ENCODE measurements at regions not wholly inside any gene's neighbourhood (a gene's known extent, or its start where the extent isn't known, plus 50 kb on each side); places are given as distances from the start of the nearest gene placed in this dataset.

DNA sequence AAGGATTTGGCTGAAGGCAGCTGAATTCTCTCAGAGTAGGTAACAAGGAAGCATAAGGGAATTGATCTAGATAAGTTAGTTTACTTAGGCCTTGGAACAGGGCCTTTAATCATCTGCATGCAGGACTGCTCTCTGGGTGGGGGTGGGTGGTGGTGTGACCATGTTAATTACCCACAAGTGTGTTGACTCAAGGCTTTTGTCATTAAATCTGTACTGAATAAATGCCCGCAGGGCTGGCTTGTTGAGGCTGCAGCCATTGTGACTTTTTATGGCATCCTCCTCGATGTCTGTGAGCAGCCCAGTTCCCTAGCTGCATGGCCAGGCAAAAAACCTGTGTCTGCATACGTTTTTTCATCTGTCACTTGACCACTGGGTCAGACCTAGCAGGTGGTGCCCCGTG lies 63.5 kb upstream of the ASCC3 start:
- no peak for DNase-seq

DNA sequence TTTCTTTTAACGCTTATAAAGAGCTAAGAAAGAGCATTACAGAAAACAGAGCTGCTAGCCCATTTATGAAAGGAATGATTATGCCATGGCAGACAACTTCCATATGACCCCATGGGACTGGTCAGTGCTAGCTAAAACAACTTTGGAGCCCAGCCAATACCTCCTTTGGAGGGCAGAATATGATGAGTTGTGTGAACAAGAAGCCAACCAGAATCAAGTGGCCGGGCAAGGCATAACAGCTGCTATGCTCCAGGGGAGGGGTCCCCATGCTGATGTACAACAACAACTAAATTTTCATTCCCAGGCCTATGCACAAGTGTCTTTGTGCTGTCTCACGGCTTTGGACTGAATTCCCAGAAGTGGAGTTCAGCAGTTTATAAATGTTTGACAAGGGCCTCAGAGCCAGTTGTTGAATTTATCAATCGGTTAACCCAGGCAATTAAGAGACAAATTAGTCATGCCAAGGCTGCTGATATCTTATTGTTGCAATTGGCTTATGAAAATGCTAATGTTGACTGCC lies 65.0 kb upstream of the ASCC3 start:
- no peak for DNase-seq

DNA sequence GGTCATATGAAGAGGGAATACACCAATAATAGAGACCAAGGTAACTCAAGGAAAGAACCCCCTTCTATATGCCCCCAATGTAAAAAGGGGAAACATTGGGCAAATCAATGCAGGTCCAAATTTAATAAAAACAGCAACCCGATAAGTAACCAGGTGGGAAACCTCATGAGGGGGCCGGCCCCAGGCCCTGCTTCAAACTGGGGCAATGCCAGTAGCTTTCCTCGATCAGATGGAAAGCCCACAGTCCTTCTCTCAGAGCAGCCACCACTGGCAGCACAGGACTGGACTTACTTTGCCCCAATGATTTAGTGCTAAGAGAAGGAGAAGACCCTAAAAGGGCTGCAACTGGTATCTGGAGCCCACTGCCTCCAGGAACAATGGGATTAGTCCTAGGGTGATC lies 65.6 kb upstream of the ASCC3 start:
- no peak for DNase-seq

DNA sequence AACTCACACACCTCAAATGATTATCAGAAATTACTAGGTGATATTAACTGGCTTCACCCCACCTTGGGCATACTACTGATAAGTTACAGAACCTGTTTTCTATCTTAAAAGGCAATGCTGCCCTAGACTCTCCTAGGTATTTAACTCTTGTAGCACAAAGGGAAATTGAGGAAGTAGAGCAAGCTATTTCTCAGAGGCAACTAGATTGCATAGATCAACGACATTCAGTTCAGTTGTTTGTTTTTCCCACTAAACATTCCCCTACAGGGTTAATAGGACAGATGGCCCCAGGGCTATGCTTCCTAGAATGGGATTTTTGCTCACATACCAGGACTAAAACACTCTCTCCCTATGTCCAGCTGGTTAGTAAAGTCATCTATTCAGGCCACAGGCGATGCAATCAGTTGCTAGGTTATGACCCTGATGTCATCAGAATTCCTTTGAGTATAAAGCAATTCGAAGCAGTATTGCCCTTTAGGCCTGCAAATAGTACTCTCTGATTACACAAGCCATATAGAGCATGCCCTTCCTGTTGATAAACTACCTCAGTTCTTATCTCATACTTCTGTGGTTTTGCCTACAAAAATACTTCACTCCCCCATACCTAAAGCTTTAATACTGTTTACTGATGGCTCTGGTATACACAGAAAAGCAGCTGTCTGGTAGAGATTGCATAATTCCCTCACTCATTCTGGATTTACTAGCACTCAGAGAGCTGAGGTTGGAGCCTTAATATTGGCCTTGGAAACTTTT lies 67.4 kb upstream of the ASCC3 start:
- no peak for DNase-seq

DNA sequence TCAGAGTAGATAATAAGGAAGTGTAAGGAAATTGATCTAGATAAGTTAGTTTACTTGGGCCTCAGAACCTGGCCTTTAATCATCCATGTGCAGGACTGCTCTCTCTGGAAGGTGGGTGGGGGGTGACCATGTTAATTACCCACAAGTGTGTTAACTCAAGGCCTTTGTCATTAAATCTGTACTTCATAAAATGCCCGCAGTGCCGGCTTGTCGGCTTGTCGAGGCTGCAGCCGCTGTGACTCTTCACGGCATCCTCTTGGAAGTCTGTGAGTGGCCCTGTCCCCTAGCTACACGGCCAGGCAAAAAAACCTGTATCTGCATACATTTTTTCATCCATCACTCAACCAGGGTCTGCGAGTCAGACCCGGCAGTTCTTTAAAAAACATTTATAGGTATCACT lies 70.9 kb upstream of the ASCC3 start:
- no peak for DNase-seq

DNA sequence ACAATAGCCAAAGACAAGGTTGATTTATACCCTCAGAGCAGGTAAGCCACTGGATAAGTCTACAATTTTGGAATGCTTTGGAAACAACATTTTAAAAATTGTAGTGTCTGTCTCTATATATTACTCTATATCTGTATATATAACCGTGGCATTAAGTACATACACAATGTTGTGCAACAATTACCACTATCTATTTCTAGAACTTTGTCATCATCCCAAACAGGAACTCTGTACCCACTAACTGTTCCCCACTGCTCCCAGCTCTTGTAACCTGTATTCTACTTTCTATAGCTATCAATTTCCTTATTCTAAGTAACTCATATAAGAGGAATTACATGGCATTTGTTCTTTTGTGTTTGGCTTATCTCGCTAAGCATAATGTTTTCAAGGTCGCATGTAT lies 78.2 kb upstream of the ASCC3 start:
- peak; percentile 34 to 41 for DNase-seq

DNA sequence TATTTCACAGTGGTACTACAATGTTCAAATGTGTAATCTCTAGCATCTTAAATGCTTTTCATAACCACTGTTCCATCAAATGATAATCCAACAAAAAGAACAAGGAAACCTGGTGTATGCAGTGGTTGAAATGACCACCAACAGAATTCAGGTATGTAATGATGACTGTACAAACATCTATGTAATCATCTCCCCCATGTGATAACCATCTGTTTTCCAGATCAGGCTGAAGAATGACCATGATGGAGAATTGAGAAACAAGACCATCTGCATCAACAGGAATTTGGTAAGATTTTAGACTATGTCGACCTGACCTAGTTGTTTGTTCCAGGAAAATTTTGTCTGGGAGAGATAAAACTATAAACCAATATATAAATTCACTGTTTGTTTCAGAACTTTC lies 81.3 kb upstream of the ASCC3 start:
- DNase-seq, result no peak

DNA sequence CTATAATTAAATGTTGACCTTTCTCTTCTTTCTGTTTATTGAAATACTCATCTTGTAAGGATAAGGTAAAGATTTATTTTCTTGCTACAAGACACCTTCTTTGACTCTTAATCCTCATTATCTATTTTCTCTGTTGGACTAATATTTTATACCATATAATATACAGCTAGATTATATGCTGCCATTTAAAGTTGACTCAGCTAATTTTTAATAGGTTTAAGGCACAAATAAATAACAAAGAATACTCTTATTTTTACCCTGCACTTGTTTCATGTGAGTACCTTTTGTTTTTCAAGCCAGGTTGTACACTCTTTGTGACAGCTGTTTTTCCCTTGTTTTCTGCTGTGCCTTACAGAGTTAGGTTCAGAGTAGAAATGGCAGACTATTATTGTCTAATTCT lies 83.9 kb upstream of the ASCC3 start:
- no peak for DNase-seq

DNA sequence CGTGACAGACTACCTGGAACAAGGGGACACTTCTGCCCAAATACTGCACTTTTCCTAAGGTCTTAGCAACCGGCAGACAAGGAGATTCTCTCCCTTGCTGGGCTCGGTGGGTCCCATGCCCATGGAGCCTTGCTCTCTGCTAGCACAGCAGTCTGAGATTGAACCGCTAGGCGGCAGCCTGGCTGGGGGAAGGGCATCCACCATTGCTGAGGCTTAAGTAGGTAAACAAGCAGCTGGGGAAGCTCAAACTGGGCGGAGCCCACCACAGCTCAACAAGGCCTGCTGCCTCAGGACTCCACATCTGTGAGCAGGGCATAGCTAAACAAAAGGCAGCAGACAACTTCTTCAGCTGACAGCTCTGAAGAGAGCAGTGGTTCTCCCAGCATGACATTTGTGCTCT lies 87.8 kb upstream of the ASCC3 start:
- no peak for DNase-seq

DNA sequence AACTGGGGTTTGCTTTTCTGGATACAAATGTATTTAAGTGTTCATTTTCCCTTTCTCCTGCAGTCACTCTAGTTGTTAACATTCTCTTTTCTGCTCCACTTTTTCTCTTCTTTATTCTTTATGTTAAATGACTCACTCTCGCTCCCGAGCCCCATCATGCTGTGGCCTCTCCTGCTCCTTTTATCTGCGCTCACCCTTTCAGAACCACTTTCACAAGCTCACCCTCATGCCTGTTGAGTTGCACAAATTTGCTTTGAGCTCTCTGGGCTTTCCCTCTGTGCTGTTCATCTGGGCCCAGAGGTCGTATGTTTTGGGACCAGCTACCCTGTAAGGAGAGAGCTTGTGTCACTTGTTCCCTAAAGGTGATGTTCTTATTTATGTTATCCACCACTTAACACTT lies 98.1 kb upstream of the ASCC3 start:
- no peak for DNase-seq

DNA sequence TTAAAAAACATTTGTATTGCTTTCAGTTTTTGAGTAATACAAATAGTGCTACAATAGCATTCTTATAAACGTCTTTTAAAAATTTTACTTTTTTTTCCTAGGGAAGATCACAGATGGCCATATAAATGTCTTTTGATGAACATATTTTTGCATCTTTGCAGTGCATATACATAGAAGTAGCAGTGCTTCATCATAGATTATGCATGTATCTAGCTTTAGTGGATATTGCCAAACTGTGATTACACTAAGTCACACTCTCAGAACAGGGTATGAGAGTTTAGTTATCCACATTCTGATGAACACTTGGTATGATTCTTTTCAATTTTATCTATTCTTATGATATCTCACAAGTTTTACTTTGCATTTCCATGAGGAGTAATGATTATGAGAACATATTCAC lies 99.8 kb upstream of the ASCC3 start:
- no peak for DNase-seq

DNA sequence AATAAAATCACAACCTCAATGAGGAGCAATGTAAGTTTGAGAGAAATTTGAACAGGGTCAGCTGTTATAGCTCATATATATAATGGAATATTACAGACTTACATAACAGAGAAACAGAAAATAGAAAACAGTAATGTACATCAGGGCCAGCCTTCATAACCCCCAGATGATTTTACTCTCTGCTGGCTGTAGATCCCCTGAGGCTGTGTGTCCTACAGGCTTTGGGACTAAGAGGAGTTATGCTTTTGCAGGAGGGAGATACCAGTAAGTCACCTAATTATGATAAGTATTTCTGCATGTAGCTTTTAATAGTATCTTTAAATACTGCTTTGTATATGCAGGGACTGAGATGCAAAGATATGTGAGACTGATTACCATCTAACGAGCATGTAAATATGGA lies 105.8 kb upstream of the ASCC3 start:
- DNase-seq, result no peak

DNA sequence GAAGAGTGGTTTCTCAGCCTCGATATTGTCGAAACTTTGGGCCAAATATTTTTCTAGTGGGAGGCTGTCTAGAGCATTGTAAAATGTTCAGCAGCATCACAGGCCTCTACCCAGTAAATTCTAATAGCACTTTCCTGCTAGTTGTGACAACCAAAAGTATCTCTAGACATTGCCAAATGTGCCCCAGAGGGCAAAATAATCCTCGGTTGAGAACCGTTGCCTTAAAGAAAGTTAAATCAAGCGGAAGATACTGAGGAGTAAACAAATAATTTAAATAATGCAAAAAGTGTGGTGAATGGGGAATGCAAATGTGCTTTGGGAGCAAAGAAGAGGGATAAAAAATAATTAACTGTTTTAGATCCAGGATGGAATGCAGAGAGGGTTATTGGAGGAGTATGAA lies 106.4 kb upstream of the ASCC3 start:
- no peak for DNase-seq

DNA sequence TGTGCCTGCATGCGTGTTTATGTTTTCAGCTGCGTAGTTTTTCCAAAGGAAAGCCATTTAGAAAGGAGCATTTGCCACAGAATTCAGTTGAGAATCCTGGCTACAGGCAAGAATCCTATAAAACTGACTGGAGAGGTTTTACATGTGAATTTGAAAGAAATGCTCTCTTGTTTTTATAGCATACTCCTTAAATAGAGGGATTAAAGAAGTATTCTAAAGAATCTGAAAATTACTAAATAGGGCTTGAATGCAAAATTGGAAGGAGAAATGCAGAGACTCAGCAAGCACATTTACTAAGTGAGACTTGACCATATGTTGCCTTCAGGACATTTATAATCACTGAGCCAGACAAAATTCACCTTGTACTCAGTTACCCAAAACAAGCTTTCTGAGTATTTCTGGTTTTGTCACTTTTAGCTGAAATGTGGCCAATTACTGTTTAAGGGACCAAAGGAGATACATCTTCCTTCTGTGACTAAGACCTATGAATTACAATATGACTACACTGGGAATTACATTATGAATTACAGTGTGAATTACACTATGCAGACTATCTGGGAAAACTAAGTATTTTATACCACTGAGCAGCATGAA lies 107.4 kb upstream of the ASCC3 start:
- DNase-seq, result no peak

DNA sequence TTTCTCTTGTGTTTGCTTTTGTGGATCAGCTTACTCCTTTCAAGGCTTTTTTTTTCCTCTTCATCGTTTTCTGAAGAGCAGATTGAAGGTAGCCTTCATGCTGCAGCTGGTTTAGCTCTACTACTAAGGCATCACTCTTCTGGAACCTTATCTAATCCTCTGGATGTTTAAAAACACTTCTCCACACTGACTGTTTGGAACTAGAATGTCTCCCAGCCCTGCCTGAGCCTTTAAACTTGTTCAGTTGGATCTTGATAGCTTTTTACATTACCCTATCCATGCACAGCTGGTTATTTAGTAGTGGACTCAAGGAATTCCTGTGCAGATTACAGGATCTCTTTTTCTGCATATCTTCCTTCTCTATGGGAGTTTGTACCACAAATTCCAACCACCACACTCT lies 108.9 kb upstream of the ASCC3 start:
- no peak for DNase-seq

DNA sequence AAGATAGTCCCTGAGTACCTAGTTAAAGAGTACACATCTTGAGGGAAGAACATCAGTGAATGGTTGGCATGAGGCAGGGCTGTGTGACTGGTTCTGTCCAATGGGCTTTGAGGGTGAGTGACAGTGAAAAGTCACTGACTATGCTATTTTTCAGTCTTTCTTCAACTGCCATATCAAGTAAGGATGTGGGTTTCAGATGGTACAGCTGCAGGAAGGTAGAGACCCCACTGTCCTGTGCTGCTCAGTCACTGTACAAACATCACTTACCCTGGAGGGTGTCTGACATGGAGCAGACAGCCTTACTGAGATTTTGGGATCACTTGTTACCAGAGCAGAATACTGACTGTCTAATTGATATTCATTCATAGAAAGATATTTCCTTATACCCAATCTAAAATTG lies 115.3 kb upstream of the ASCC3 start:
- no peak for DNase-seq

DNA sequence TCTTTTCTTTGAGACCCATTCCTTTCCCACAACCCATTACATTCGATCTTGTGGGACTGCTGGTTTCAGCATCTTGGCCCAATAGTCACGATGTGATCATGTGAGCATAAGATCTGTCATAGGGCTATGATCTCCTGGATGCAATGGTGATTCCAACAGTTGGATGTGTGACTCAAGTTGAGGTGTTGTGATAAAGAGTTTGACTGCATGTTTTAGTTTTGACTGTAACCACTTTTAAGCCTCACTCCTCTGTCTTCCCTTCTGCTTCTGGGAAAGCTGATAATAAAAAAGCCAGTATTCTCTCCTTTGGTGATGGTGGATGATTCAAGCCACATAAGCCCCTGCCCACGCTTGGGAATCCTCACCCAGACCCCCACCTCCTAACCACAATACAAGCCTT lies 117.0 kb upstream of the ASCC3 start:
- DNase-seq, result no peak

DNA sequence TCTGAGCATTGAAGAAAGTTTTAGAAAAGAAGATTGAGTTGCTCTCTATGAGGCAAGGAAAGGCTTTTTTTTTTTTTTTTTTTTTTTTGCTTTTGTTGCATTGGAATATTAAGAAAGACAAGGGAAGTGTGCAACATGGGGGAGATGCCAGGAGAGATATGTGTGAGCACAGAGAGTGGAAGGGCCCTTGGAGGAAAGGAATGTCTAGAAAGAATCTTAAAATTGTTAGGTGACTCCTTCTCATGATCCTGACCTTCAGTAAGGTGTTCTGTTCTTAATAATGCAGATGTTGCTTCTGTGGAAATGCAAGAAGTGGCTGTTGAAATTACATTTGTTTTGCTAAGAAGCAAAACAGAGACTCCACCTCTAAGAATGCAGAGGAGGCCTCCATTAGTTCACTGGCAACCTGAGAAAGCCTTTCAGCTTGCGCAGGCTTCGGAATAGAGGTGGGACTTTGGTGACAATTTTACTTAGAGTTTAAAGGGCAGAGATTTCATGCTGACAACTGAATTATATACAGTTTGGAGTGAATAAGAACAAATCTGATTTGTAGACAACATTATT lies 118.0 kb upstream of the ASCC3 start:
- DNase-seq, result no peak

DNA sequence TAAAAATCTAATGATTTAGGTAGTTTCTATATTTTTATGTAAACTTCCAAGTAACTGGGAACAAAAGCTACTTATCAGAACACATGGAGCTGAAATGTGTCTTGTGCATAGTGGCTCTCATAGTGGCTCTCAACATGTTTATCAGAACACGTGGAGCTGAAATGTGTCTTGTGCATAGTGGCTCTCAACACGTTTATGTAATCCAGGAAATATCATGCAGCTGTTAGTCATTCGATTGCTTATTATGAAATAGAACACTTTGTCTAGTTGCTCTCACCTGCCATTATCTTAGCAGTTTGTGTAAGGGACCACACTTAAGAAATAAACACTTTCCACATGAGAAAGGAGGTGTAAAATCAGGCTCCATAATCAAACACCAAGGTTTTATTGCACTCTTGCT lies 119.2 kb upstream of the ASCC3 start:
- no peak for DNase-seq

DNA sequence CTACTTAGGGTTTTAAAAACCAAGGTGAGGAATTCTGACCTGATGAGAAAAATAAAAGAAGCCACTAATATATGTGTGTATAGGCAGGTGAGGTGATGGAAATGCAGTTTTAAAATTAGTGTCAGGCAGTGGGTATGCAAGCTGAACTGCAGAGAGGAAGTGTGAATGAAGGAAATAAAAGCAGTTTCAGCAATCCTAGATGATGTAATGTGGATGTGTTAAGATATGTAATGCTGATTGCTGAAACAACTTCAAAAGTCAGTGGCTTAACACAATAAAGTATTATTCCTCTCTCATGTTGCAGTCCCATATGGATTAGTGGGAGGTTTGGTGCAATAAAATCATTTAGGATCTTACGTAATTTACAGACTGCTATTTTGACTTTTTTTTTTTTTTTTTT lies 119.9 kb upstream of the ASCC3 start:
- DNase-seq, result peak; percentile 2 to 59

DNA sequence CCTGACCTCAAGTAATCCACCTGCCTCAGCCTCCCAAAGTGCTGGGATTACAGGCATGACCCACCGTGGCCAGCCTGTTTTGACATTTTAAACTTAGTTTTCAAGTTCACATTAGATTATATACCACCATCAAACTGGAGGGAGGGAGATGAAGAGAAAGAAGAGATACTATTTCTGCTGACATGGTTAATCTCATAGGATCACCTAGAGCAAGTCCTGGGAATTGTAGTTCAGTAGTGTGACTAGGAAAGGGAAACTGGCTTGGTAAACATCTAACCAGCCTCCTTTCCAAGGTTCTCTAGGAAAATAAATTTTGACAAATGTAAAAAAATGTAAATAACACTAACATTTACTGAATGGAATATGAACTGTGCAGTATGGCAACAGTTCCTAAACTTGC lies 120.5 kb upstream of the ASCC3 start:
- no peak for DNase-seq

DNA sequence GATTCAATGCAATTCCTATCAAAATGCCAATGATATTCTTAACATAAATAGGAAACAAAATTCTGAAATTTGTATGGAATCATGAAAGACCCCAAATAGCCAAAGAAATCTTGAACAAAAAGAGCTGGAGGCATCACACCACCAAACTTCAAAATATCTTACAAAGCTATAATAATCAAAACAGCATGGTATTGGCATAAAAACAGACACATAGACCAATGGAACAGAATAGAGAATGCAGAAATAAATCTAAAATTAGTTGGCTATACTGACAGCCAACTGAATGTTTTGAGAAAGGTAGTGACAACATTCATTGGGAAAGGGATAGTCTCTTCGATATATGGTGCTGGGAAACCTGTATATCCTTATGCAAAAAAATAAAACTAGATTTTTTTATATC lies 121.9 kb upstream of the ASCC3 start:
- DNase-seq, result no peak

DNA sequence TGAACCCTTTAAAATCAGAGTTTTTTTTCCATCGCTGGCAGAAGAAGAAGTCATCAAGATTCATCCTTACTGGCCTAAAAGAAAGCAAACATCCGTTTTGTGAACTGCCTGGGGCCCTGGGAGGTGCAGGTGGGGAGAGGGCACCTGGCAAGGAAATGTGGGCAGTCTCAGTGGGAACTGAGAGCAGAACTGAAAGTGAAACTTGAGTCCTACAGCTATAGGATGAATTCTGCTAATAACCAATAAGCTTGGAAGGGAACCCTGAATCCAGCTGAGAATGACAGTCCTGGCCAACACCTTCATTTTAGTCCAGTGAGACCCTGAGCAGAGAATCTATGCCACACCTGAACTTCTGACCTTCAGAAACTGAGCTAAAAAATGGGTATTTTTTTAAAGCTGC lies 130.1 kb upstream of the ASCC3 start:
- DNase-seq, result no peak

DNA sequence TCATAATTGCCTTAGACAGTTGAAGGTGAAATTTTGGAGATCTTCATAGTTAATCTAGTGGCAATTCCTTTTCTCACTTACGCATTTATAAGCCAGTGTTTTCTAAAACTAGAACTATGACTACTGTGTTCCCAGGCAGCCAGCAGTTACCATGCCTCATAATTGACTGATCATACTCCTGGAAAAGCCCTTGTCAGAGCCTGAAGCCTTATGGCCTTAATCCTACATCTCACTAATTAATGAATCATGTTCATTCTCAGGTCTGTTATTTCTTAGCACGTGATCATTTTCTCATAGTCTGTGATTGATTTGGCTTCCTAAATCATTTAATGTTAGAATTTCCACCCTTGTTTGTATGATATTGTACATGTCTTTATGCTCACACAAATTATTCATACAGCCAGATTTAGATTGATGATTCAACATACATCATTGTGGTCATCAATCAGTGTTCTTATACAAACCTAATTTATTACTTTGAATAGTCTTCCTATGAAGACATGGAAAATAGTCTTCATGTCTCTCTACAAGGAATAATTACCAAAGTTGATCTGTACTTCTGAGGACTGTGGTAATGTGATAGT lies 132.6 kb upstream of the ASCC3 start:
- DNase-seq, result no peak
